ENCODE measurements at regions not wholly inside any gene's neighbourhood (a gene's known extent, or its start where the extent isn't known, plus 50 kb on each side); places are given as distances from the start of the nearest gene placed in this dataset.

DNA sequence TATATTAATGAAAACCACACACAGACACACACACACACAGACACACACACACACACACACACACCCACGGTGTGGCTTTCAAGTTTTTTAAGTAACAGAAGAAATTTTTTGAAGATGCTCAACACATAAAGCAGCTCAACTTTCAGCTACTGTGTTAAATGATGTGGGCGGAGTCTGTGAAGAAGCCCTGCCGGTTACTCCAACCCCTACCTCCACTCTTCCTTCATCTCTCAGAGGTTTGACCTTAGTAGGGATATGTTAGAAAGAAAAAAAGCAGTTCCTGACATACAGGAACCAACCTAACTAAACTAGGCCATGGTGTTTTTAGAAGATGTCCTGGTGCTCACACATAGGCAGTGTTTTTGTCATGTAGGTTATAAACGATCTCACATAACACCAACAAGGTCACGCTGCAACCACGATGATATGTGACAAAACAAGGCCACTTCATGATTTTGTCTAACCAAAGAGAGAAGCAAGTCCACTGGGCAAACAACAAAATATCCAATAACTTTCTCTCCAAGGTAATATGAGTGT is 112.8 kb downstream of the EMB start:
- Mint-ChIP-seq H3K27ac (ENCODE audit: unreplicated experiment) (no peak overlapping the region), H3K27me3 (ENCODE audit: low read depth, unreplicated experiment) (no peaks in the 10 kb centered on the region), H3K4me1 (ENCODE audit: low read depth, unreplicated experiment) (no peaks in the 10 kb centered on the region), H3K4me3 (ENCODE audit: unreplicated experiment) (no peak overlapping the region), H3K9me3 (ENCODE audit: unreplicated experiment) (peaks cover 12% of the 10 kb centered on the region), H3K36me3 (ENCODE audit: low read depth, unreplicated experiment) (no peaks in the 10 kb centered on the region)
- H3K4me2 ChIP-seq (ENCODE audit: low read length), result no peak overlapping the region
- TF ChIP-seq, protein P1, sequence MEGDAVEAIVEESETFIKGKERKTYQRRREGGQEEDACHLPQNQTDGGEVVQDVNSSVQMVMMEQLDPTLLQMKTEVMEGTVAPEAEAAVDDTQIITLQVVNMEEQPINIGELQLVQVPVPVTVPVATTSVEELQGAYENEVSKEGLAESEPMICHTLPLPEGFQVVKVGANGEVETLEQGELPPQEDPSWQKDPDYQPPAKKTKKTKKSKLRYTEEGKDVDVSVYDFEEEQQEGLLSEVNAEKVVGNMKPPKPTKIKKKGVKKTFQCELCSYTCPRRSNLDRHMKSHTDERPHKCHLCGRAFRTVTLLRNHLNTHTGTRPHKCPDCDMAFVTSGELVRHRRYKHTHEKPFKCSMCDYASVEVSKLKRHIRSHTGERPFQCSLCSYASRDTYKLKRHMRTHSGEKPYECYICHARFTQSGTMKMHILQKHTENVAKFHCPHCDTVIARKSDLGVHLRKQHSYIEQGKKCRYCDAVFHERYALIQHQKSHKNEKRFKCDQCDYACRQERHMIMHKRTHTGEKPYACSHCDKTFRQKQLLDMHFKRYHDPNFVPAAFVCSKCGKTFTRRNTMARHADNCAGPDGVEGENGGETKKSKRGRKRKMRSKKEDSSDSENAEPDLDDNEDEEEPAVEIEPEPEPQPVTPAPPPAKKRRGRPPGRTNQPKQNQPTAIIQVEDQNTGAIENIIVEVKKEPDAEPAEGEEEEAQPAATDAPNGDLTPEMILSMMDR (IDR thresholded peaks at IDR 0.05; ENCODE audit: insufficient read depth, low read depth, low read length), result no peak
- TF ChIP-seq EZH2 (IDR thresholded peaks at IDR 0.05; ENCODE audit: insufficient read depth, low read length), result no peak
- H3K9ac ChIP-seq (ENCODE audit: low read length), result no peak overlapping the region
- no peak for DNase-seq (ENCODE audit: low read depth)
- H3K27ac ChIP-seq (ENCODE audit: low read depth, low read length), result no peak overlapping the region
- H3K4me1 ChIP-seq (ENCODE audit: insufficient read depth, low read length), result no peaks in the 10 kb centered on the region
- H4K20me1 ChIP-seq (ENCODE audit: insufficient read depth, low read length), result no peaks in the 10 kb centered on the region
- no peak overlapping the region for H2AFZ ChIP-seq (ENCODE audit: low read depth, low read length)
- no peaks in the 10 kb centered on the region for H3K36me3 ChIP-seq (ENCODE audit: insufficient read depth, low read length)
- FAIRE-seq, result no peak
- no peaks in the 10 kb centered on the region for H3K27me3 ChIP-seq (ENCODE audit: insufficient read depth, low read length)
- no peak overlapping the region for H3K4me3 ChIP-seq (ENCODE audit: insufficient read depth, low read depth, low read length)
- no peaks in the 10 kb centered on the region for H3K79me2 ChIP-seq (ENCODE audit: insufficient read depth, low read length)
- no peaks in the 10 kb centered on the region for H3K9me3 ChIP-seq (ENCODE audit: insufficient read depth, low read depth, low read length)

GRCh38 chr5:50325237-50325832 is 115.8 kb downstream of the EMB start:
- H3K27ac Mint-ChIP-seq (ENCODE audit: unreplicated experiment), result no peak overlapping the region
- Histone ChIP-seq H3K4me1 (ENCODE audit: insufficient read depth, low read length) (no peaks in the 10 kb centered on the region), H3K9me3 (ENCODE audit: insufficient read depth, low read depth, low read length) (peaks cover 4% of the 10 kb centered on the region), H3K27ac (ENCODE audit: low read depth, low read length) (no peak overlapping the region), H3K4me2 (ENCODE audit: low read length) (no peak overlapping the region), H3K36me3 (ENCODE audit: insufficient read depth, low read length) (no peaks in the 10 kb centered on the region), H3K9ac (ENCODE audit: low read length) (no peak overlapping the region), H3K4me3 (ENCODE audit: insufficient read depth, low read depth, low read length) (no peak overlapping the region), H3K79me2 (ENCODE audit: insufficient read depth, low read length) (no peaks in the 10 kb centered on the region), H2AFZ (ENCODE audit: low read depth, low read length) (no peak overlapping the region), H3K27me3 (ENCODE audit: insufficient read depth, low read length) (no peaks in the 10 kb centered on the region), H4K20me1 (ENCODE audit: insufficient read depth, low read length) (no peaks in the 10 kb centered on the region)
- peak; percentile 39 for FAIRE-seq
- peaks cover 14% of the 10 kb centered on the region for H3K9me3 Mint-ChIP-seq (ENCODE audit: unreplicated experiment)
- DNase-seq (ENCODE audit: low read depth), result peak; percentile 0
- no peak overlapping the region for H3K4me3 Mint-ChIP-seq (ENCODE audit: unreplicated experiment)
- no peaks in the 10 kb centered on the region for H3K27me3 Mint-ChIP-seq (ENCODE audit: low read depth, unreplicated experiment)
- TF ChIP-seq, protein P1 (IDR thresholded peaks at IDR 0.05; ENCODE audit: insufficient read depth, low read depth, low read length), result peak; percentile 58
- no peak for TF ChIP-seq EZH2 (IDR thresholded peaks at IDR 0.05; ENCODE audit: insufficient read depth, low read length)
- no peaks in the 10 kb centered on the region for H3K4me1 Mint-ChIP-seq (ENCODE audit: low read depth, unreplicated experiment)
- H3K36me3 Mint-ChIP-seq (ENCODE audit: low read depth, unreplicated experiment), result no peaks in the 10 kb centered on the region

- Mint-ChIP-seq H3K27ac (ENCODE audit: unreplicated experiment) (no peak overlapping the region), H3K4me1 (ENCODE audit: low read depth, unreplicated experiment) (no peaks in the 10 kb centered on the region)
Observed at GRCh38 chr5:50320131-50320749, 120.8 kb downstream of the EMB start.

More at GRCh38 chr5:50320131-50320749, 120.8 kb downstream of the EMB start:
- Histone ChIP-seq H3K4me1 (ENCODE audit: insufficient read depth, low read length) (no peaks in the 10 kb centered on the region), H3K27ac (ENCODE audit: low read depth, low read length) (no peak overlapping the region), H3K9me3 (ENCODE audit: insufficient read depth, low read depth, low read length) (peaks cover 6% of the 10 kb centered on the region), H3K4me3 (ENCODE audit: insufficient read depth, low read depth, low read length) (no peak overlapping the region), H3K79me2 (ENCODE audit: insufficient read depth, low read length) (no peaks in the 10 kb centered on the region), H3K36me3 (ENCODE audit: insufficient read depth, low read length) (no peaks in the 10 kb centered on the region), H3K9ac (ENCODE audit: low read length) (no peak overlapping the region), H3K27me3 (ENCODE audit: insufficient read depth, low read length) (no peaks in the 10 kb centered on the region), H3K4me2 (ENCODE audit: low read length) (no peak overlapping the region), H2AFZ (ENCODE audit: low read depth, low read length) (no peak overlapping the region), H4K20me1 (ENCODE audit: insufficient read depth, low read length) (no peaks in the 10 kb centered on the region)
- Mint-ChIP-seq H3K27me3 (ENCODE audit: low read depth, unreplicated experiment) (no peaks in the 10 kb centered on the region), H3K4me3 (ENCODE audit: unreplicated experiment) (no peak overlapping the region), H3K9me3 (ENCODE audit: unreplicated experiment) (peaks cover 8% of the 10 kb centered on the region), H3K36me3 (ENCODE audit: low read depth, unreplicated experiment) (no peaks in the 10 kb centered on the region)
- FAIRE-seq (no peak), DNase-seq (ENCODE audit: low read depth) (no peak)
- no peak for TF ChIP-seq EZH2 (IDR thresholded peaks at IDR 0.05; ENCODE audit: insufficient read depth, low read length)
- TF ChIP-seq, protein P1 (IDR thresholded peaks at IDR 0.05; ENCODE audit: insufficient read depth, low read depth, low read length), result no peak

Data from astrocyte (in vitro differentiated cells and primary cell).